ENCODE measurements at regions not wholly inside any gene's neighbourhood (a gene's known extent, or its start where the extent isn't known, plus 50 kb on each side); places are given as distances from the start of the nearest gene placed in this dataset.

DNA sequence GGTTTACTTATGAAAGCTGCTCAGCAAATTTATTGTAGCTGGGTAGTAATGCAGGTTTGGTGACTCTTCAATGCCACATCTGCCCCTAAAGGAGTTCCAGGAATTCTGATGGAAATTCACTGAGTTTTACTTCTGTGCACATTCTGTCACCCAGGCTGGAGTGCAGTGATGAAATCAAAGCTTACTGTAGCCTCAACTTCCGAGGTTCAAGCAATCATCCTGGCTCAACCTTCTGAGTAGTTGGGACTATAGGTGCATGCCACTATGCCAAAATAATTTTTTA is 150.6 kb upstream of the RUNX1 start:
- ChIA-PET CTCF (no interaction called here), POLR2A (no interaction called here)
- H3K27ac ChIP-seq (ENCODE audit: extremely low read depth, low read depth, low read length), result no peak overlapping the region
- no peaks in the 10 kb centered on the region for H3K9me3 ChIP-seq (ENCODE audit: control insufficient read depth, insufficient read depth, low read depth, low read length)
- TF ChIP-seq ZNF707 (tag by site-specific recombination; IDR thresholded peaks at IDR 0.05), result no peak
- no peak for TF ChIP-seq ZSCAN23 (tag by site-specific recombination; IDR thresholded peaks at IDR 0.05)
- no peak for TF ChIP-seq IKZF3 (tag by site-specific recombination; IDR thresholded peaks at IDR 0.05)
- TF ChIP-seq, protein P1, sequence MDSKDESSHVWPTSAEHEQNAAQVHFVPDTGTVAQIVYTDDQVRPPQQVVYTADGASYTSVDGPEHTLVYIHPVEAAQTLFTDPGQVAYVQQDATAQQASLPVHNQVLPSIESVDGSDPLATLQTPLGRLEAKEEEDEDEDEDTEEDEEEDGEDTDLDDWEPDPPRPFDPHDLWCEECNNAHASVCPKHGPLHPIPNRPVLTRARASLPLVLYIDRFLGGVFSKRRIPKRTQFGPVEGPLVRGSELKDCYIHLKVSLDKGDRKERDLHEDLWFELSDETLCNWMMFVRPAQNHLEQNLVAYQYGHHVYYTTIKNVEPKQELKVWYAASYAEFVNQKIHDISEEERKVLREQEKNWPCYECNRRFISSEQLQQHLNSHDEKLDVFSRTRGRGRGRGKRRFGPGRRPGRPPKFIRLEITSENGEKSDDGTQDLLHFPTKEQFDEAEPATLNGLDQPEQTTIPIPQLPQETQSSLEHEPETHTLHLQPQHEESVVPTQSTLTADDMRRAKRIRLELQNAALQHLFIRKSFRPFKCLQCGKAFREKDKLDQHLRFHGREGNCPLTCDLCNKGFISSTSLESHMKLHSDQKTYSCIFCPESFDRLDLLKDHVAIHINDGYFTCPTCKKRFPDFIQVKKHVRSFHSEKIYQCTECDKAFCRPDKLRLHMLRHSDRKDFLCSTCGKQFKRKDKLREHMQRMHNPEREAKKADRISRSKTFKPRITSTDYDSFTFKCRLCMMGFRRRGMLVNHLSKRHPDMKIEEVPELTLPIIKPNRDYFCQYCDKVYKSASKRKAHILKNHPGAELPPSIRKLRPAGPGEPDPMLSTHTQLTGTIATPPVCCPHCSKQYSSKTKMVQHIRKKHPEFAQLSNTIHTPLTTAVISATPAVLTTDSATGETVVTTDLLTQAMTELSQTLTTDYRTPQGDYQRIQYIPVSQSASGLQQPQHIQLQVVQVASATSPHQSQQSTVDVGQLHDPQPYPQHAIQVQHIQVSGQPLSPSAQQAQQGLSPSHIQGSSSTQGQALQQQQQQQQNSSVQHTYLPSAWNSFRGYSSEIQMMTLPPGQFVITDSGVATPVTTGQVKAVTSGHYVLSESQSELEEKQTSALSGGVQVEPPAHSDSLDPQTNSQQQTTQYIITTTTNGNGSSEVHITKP (tag by site-specific recombination; IDR thresholded peaks at IDR 0.05), result no peak
- no peak for TF ChIP-seq GFI1B (tag by site-specific recombination; IDR thresholded peaks at IDR 0.05)
- no peak for TF ChIP-seq ZNF501 (tag by site-specific recombination; IDR thresholded peaks at IDR 0.05)
- TF ChIP-seq, protein P2, sequence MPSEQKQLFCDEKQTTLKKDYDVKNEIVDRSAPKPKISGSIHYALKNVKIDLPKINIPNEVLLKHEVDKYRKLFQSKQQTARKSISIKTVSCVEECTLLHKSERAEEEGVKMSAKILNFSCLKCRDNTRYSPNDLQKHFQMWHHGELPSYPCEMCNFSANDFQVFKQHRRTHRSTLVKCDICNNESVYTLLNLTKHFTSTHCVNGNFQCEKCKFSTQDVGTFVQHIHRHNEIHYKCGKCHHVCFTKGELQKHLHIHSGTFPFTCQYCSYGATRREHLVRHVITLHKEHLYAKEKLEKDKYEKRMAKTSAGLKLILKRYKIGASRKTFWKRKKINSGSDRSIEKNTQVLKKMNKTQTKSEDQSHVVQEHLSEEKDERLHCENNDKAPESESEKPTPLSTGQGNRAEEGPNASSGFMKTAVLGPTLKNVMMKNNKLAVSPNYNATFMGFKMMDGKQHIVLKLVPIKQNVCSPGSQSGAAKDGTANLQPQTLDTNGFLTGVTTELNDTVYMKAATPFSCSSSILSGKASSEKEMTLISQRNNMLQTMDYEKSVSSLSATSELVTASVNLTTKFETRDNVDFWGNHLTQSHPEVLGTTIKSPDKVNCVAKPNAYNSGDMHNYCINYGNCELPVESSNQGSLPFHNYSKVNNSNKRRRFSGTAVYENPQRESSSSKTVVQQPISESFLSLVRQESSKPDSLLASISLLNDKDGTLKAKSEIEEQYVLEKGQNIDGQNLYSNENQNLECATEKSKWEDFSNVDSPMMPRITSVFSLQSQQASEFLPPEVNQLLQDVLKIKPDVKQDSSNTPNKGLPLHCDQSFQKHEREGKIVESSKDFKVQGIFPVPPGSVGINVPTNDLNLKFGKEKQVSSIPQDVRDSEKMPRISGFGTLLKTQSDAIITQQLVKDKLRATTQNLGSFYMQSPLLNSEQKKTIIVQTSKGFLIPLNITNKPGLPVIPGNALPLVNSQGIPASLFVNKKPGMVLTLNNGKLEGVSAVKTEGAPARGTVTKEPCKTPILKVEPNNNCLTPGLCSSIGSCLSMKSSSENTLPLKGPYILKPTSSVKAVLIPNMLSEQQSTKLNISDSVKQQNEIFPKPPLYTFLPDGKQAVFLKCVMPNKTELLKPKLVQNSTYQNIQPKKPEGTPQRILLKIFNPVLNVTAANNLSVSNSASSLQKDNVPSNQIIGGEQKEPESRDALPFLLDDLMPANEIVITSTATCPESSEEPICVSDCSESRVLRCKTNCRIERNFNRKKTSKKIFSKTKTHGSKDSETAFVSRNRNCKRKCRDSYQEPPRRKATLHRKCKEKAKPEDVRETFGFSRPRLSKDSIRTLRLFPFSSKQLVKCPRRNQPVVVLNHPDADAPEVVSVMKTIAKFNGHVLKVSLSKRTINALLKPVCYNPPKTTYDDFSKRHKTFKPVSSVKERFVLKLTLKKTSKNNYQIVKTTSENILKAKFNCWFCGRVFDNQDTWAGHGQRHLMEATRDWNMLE (tag by site-specific recombination; conservative IDR thresholded peaks at IDR 0.05; ENCODE audit: low read depth), result no peak
- no peaks in the 10 kb centered on the region for H3K4me1 ChIP-seq (ENCODE audit: control insufficient read depth, insufficient read depth, low read length)
- no peaks in the 10 kb centered on the region for H3K36me3 ChIP-seq (ENCODE audit: control insufficient read depth in 2 of 2, insufficient read depth in 1 of 2, low read length in 2 of 2)
- H3K4me3 ChIP-seq (ENCODE audit: low read depth, low read length), result no peak overlapping the region

GRCh38 chr21:35198982-35199732 is 150.1 kb upstream of the RUNX1 start:
- no peak for TF ChIP-seq ZNF585B (tag by site-specific recombination; IDR thresholded peaks at IDR 0.05)
- no peak for TF ChIP-seq ZNF664 (tag by site-specific recombination; IDR thresholded peaks at IDR 0.05)
- TF ChIP-seq MZF1 (tag by site-specific recombination; IDR thresholded peaks at IDR 0.05; ENCODE audit: borderline replicate concordance), result no peak
- TF ChIP-seq YY2 (tag by site-specific recombination; IDR thresholded peaks at IDR 0.05), result no peak
- no peak for TF ChIP-seq ZNF140 (tag by site-specific recombination; IDR thresholded peaks at IDR 0.05)
- TF ChIP-seq SCRT2 (tag by site-specific recombination; IDR thresholded peaks at IDR 0.05), result no peak
- no peak for TF ChIP-seq ZFP37 (tag by site-specific recombination; IDR thresholded peaks at IDR 0.05)
- Histone ChIP-seq H3K27ac (ENCODE audit: extremely low read depth, low read depth, low read length) (no peak overlapping the region), H3K36me3 (ENCODE audit: control insufficient read depth in 2 of 2, insufficient read depth in 1 of 2, low read length in 2 of 2) (no peaks in the 10 kb centered on the region), H3K4me3 (ENCODE audit: low read depth, low read length) (no peak overlapping the region), H3K9me3 (ENCODE audit: control insufficient read depth, insufficient read depth, low read depth, low read length) (no peaks in the 10 kb centered on the region), H3K4me1 (ENCODE audit: control insufficient read depth, insufficient read depth, low read length) (no peaks in the 10 kb centered on the region)
- CTCF ChIA-PET, result interaction anchor here (1.1 to 1.2 kb wide), 2 partner anchors 454 to 735 kb away, joined by 3 to 4 read pairs; no protein-coding TSS in a partner anchor
- POLR2A ChIA-PET, result interaction anchor here (0.6 kb wide), 1 partner anchor 122 kb away, joined by 3 read pairs; no protein-coding TSS in a partner anchor

Data from HEK293 (cell line).